C4-2B (cell line): ENCODE measurements at regions not wholly inside any gene's neighbourhood (a gene's known extent, or its start where the extent isn't known, plus 50 kb on each side); places are given as distances from the start of the nearest gene placed in this dataset.

Experiments
- CTCF ChIP-seq: fragments of 450-650 bp; conservative IDR thresholded peaks from 2 replicates; pipeline ENCODE4 v1.5.1; 2017; ENCODE audit warnings: mild to moderate bottlenecking
- ZFX ChIP-seq: fragments of 450-650 bp; IDR thresholded peaks from 2 replicates; pipeline ENCODE4 v1.6.1; 2017

GRCh38 chr1:239810061-239810481 lies 281.6 kb upstream of the FMN2 start:
- TF ChIP-seq CTCF = no peak
- no peak for TF ChIP-seq ZFX
